K562 (cell line): ENCODE measurements at regions not wholly inside any gene's neighbourhood (a gene's known extent, or its start where the extent isn't known, plus 50 kb on each side); places are given as distances from the start of the nearest gene placed in this dataset.

Experiments
- ATAC-seq: fragments of 200-7000 bp; cut with Tn5 transposase; 3 replicates; pipeline ENCODE4 v1.9.1; 2020; ENCODE audit warnings: moderate library complexity
- BruUV-seq: library from RNA; stranded (reverse); fragments of 400-500 nt; replicated peaks from 2 replicates; lab custom pipeline; 2021; lab: Mats Ljungman, UMichigan
- CTCF ChIA-PET: fragments of 300-600 bp; formaldehyde crosslinking; extraction: SDS; loops from one replicate; lab custom pipeline; 2021; ENCODE audit warnings: low intra/inter-chr PET ratio; lab: Yijun Ruan, JAX
- POLR2A ChIA-PET: fragments of 300-600, 350-650 bp; sonication (Branson Sonifier 250); formaldehyde crosslinking; extraction: SDS; loops from one replicate; lab custom pipeline; 2021; ENCODE audit warnings: antibody characterized with exemption, inconsistent platforms; lab: Yijun Ruan, JAX
- DNase-seq, 4 experiments: peaks; one replicate each; pipeline versions ENCODE4 v3.0.0 to v3.0.0-alpha.2; 2011 to 2018; ENCODE audit warnings: low spot score in 3 of 4, mixed read lengths in 3 of 4; ENCODE audit errors: extremely low read depth in 1 of 4
- FAIRE-seq: peaks from 2 replicates; lab custom pipeline; 2011; peaks lifted over from hg19 to GRCh38; lab: Jason Lieb, UNC
- H2AFZ ChIP-seq: 2 replicates; pipeline ENCODE4 v1.6.0; 2011; ENCODE audit warnings: low read depth, low read length, control low read depth, inconsistent platforms
- H3K27ac ChIP-seq: fragments of 200-600 bp; 3 replicates; pipeline ENCODE4 v1.8.0; 2011; ENCODE audit warnings: low read depth, mild to moderate bottlenecking, control low read depth, inconsistent platforms, low read length, moderate library complexity, mixed read lengths; ENCODE audit errors: extremely low read depth
- H3K27me3 ChIP-seq, 2 experiments: fragments of 300-600 bp in 1 of 2; 2 replicates in 1 of 2; 3 replicates in 1 of 2; pipeline versions ENCODE4 v1.6.0 to v1.8.0; 2011; ENCODE audit warnings: inconsistent platforms in 2 of 2, low read length in 2 of 2, mild to moderate bottlenecking in 1 of 2, mixed read lengths in 1 of 2, moderate library complexity in 1 of 2; ENCODE audit not compliant: control insufficient read depth in 2 of 2, insufficient read depth in 2 of 2
- H3K36me3 ChIP-seq: fragments of 300-600 bp; 3 replicates; pipeline ENCODE4 v1.8.0; 2011; ENCODE audit warnings: mild to moderate bottlenecking, low read length, inconsistent platforms; ENCODE audit not compliant: control insufficient read depth, insufficient read depth
- H3K4me1 ChIP-seq, 2 experiments: fragments of 200-600 bp in 1 of 2; replicated peaks in 1 of 2; 2 replicates in 1 of 2; 3 replicates in 1 of 2; pipeline versions ENCODE4 v1.5.1 to v1.8.0; 2011; ENCODE audit warnings: inconsistent platforms in 2 of 2, low read length in 2 of 2, mild to moderate bottlenecking in 1 of 2, mixed read lengths in 1 of 2, moderate library complexity in 1 of 2; ENCODE audit not compliant: control insufficient read depth in 2 of 2, insufficient read depth in 2 of 2
- H3K4me2 ChIP-seq: 2 replicates; pipeline ENCODE4 v1.6.1; 2011; ENCODE audit warnings: low read length, control low read depth, inconsistent platforms, mixed read lengths; ENCODE audit not compliant: insufficient read depth
- H3K4me3 ChIP-seq: fragments of 200-600 bp; sonication (generic), shearing (Covaris generic); 2 replicates; pipeline ENCODE4 v1.5.1; 2016; ENCODE audit warnings: control low read depth, inconsistent platforms
- H3K79me2 ChIP-seq: fragments of 200-600 bp; 3 replicates; pipeline ENCODE4 v1.8.0; 2011; ENCODE audit warnings: low read length, inconsistent platforms; ENCODE audit not compliant: control insufficient read depth, insufficient read depth
- H3K9ac ChIP-seq, 2 experiments: 2 replicates each; pipeline versions ENCODE4 v1.6.0 to v1.6.1; 2011; ENCODE audit warnings: low read depth in 2 of 2, low read length in 2 of 2, control low read depth in 1 of 2, inconsistent platforms in 1 of 2, mild to moderate bottlenecking in 1 of 2, mixed read lengths in 1 of 2; ENCODE audit not compliant: insufficient read depth in 1 of 2
- H3K9me1 ChIP-seq: one replicate; pipeline ENCODE4 v1.6.0; 2011; ENCODE audit warnings: inconsistent platforms, mild to moderate bottlenecking, low read length, moderate library complexity; ENCODE audit not compliant: control insufficient read depth, insufficient read depth
- H3K9me3 ChIP-seq: replicated peaks from 2 replicates; pipeline ENCODE4 v1.5.1; 2011; ENCODE audit warnings: low read depth, low read length, inconsistent platforms; ENCODE audit not compliant: control insufficient read depth, insufficient read depth
- H4K20me1 ChIP-seq: replicated peaks from 2 replicates; pipeline ENCODE4 v1.6.1; 2011; ENCODE audit warnings: low read length, inconsistent platforms, mixed read lengths; ENCODE audit not compliant: control insufficient read depth, insufficient read depth
- BRD4 ChIP-seq: fragments of 200-600 bp; sonication (generic); IDR thresholded peaks from 2 replicates; pipeline ENCODE4 v1.6.1; 2017; ENCODE audit warnings: inconsistent platforms
- CHD2 ChIP-seq: IDR thresholded peaks from 2 replicates; pipeline ENCODE4 v1.6.1; 2011; ENCODE audit warnings: low read depth, low read length
- ETV1 ChIP-seq: fragments of 450-650 bp; conservative IDR thresholded peaks from 2 replicates; pipeline ENCODE4 v1.6.1; 2016; ENCODE audit warnings: missing genetic modification characterization, control low read depth, low read depth, missing compliant biosample characterization
- FOXJ2 ChIP-seq: fragments of 200-800 bp; sonication (Bioruptor generic); IDR thresholded peaks from 2 replicates; pipeline ENCODE4 v1.6.1; 2016; ENCODE audit warnings: missing genetic modification characterization, missing compliant biosample characterization
- MAFK ChIP-seq: IDR thresholded peaks from 2 replicates; pipeline ENCODE4 v1.6.1; 2011; ENCODE audit warnings: low read length, improper control_type of control experiment
- MYC ChIP-seq, 2 experiments: fragments of 250-450 bp in 1 of 2; sonication (Bioruptor Pico) in 1 of 2; IDR thresholded peaks; 2 replicates each; pipeline versions ENCODE4 v1.5.1 to v1.6.1; 2012 to 2021; ENCODE audit warnings: low read depth in 2 of 2, borderline replicate concordance in 1 of 2, improper control_type of control experiment in 1 of 2, low read length in 1 of 2, mild to moderate bottlenecking in 1 of 2, moderate library complexity in 1 of 2
- NCOA4 ChIP-seq: fragments of 450-650 bp; IDR thresholded peaks from 2 replicates; pipeline ENCODE4 v1.6.1; 2018; ENCODE audit warnings: mild to moderate bottlenecking; ENCODE audit not compliant: partially characterized antibody
- NUFIP1 ChIP-seq: fragments of 450-650 bp; IDR thresholded peaks from 2 replicates; pipeline ENCODE4 v1.6.1; 2018; ENCODE audit not compliant: partially characterized antibody
- PRMT5 ChIP-seq: sonication (generic); formaldehyde crosslinking; IDR thresholded peaks from 2 replicates; pipeline ENCODE4 v1.5.0; 2020; ENCODE audit warnings: missing genetic modification reagents
- SRSF9 ChIP-seq: fragments of 200-400 bp; formaldehyde crosslinking; IDR thresholded peaks from 2 replicates; pipeline ENCODE4 v1.6.1; 2017; ENCODE audit warnings: low read depth, low read length, borderline replicate concordance
- TEAD4 ChIP-seq, 2 experiments: sonication (generic) in 1 of 2; formaldehyde crosslinking in 1 of 2; IDR thresholded peaks; 2 replicates each; pipeline versions ENCODE4 v1.6.1 to v1.8.0; 2012 to 2022; ENCODE audit warnings: borderline replicate concordance in 1 of 2, inconsistent platforms in 1 of 2, low read length in 1 of 2, mild to moderate bottlenecking in 1 of 2, missing genetic modification reagents in 1 of 2
- TRIM24 ChIP-seq, 2 experiments: fragments of 450-650 bp; IDR thresholded peaks; 2 replicates each; pipeline ENCODE4 v1.6.1; 2016
- ZFP30 ChIP-seq: fragments of 250-450 bp; sonication (Bioruptor Pico); IDR thresholded peaks from 2 replicates; pipeline ENCODE4 v1.8.0; 2022; ENCODE audit warnings: moderate library complexity, mild to moderate bottlenecking, inconsistent platforms, borderline replicate concordance
- ZKSCAN3 ChIP-seq: fragments of 250-450 bp; sonication (Bioruptor Pico); IDR thresholded peaks from 2 replicates; pipeline ENCODE4 v1.4.0; 2020
- ZNF165 ChIP-seq: fragments of 250-450 bp; sonication (Bioruptor Pico); IDR thresholded peaks from 2 replicates; pipeline ENCODE4 v1.4.0; 2020; ENCODE audit warnings: borderline replicate concordance
- WGBS: fragments of 100-300 bp; shearing (Covaris generic); methylation state at CpG from one replicate; pipeline ENCODE4 v1.1.6; 2016; ENCODE audit warnings: low coverage, mixed read lengths; ENCODE audit not compliant: insufficient coverage; ENCODE audit errors: missing lambda C conversion rate; 5-methylcytosine and 5-hydroxymethylcytosine counted together
- in situ Hi-C: fragments of 300-500 bp; cut with MboI; formaldehyde crosslinking; loops from 4 replicates; pipeline ENCODE4 v1.15.0; 2018; ENCODE audit warnings: inconsistent platforms, mixed read lengths
- intact Hi-C: fragments of 100-400 bp; cut with micrococcal nuclease; formaldehyde crosslinking; loops from 2 replicates; pipeline ENCODE4 v1.14.2; 2022
- TF ChIP-seq, protein P1 (sequence below): fragments of 450-650 bp; IDR thresholded peaks from 2 replicates; pipeline ENCODE4 v1.6.1; 2016; ENCODE audit warnings: low read depth, mild to moderate bottlenecking, moderate library complexity
- TF ChIP-seq, protein P2 (sequence below): fragments of 450-650 bp; IDR thresholded peaks from 2 replicates; pipeline ENCODE4 v1.6.1; 2016; ENCODE audit warnings: antibody characterized with exemption
- TF ChIP-seq, protein P3 (sequence below): IDR thresholded peaks from 2 replicates; pipeline ENCODE4 v1.6.1; 2014; ENCODE audit warnings: antibody characterized with exemption

DNA sequence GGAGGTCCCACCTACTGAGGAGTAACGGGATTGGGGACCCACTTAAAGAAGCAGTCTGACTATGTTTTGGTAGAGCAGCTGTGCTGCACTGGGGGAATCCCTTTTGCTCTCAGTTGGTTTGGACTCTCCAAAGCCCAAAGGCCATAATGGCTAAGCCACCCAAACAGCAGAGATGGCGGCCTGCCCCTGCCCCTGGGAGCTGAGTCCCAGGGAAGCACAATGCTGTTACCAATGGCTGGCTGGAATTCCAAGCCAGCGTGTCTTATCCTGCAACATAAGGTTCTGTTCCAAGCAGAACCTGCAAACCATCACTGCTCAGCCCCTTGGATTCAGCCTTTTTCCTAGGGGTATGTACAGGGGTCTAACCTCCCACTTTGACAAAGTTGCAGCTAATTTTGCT lies 53.7 kb upstream of the GNAT3 start (continued):
- TF ChIP-seq TEAD4 (IDR thresholded peaks at IDR 0.05; ENCODE audit: low read length) (no peak), TEAD4 (CRISPR knock-in tag; IDR thresholded peaks at IDR 0.05; ENCODE audit: borderline replicate concordance) (no peak), PRMT5 (CRISPR knock-in tag) (no peak), ZNF165 (CRISPR knock-in tag) (no peak), TRIM24 (IDR thresholded peaks at IDR 0.05) (no peak), FOXJ2 (no peak)
- TF ChIP-seq, protein P1, sequence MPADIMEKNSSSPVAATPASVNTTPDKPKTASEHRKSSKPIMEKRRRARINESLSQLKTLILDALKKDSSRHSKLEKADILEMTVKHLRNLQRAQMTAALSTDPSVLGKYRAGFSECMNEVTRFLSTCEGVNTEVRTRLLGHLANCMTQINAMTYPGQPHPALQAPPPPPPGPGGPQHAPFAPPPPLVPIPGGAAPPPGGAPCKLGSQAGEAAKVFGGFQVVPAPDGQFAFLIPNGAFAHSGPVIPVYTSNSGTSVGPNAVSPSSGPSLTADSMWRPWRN: no peak

DNA sequence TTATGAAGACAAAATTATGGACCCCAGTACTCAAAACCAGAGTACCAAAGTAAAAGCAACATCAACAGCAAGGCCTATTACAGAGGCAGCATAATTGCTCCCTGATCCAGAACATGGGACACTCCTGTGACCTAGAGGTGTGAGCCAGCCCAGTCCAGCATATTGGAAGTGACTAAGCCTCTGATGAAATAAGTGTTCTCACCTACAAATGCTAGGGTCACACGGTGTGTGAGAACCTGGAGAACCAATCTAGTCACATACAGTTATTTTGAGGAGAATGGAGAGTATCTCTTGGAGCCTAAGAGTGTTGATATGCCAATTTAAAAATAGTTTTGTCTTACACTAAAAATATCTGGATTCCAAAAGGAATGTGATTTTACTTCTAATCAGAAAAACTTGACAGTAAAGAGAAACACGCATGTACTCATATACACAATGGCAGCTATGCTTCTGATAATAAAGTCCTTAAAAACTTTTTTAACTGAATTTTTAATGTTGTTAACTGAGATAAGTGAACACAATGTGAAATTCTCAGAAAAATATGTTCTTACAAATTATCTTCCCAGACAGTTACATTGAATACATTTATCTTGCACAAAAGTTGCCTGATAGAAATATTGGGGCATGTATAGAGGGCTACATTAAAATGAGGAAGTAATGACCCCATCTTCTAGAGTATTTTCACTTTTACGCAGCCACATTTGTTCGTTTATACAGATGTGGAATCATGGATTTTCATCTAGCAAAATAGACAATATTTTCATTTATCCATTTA lies 56.8 kb upstream of the CD36 start:
- no peaks in the 10 kb centered on the region for H3K9me1 ChIP-seq
- no peak overlapping the region for H3K9ac ChIP-seq
- ChIA-PET CTCF (no interaction called here), POLR2A (no interaction called here)
- H3K36me3 ChIP-seq: no peaks in the 10 kb centered on the region
- no peaks in the 10 kb centered on the region for H3K9me3 ChIP-seq
- H2AFZ ChIP-seq: no peak overlapping the region
- BruUV-seq: no TSS peak
- FAIRE-seq (no peak), DNase-seq (no peak), ATAC-seq (no peak)
- intact Hi-C loops (no loop called here), in situ Hi-C loops (no loop called here)
- H3K4me3 ChIP-seq: no peak overlapping the region
- TF ChIP-seq CHD2 (no peak), MAFK (no peak), BRD4 (no peak), MYC (IDR thresholded peaks at IDR 0.05; ENCODE audit: low read depth, low read length) (no peak), MYC (CRISPR knock-in tag; IDR thresholded peaks at IDR 0.05; ENCODE audit: borderline replicate concordance, low read depth) (no peak), NCOA4 (no peak), ZFP30 (CRISPR knock-in tag) (no peak), SRSF9 (no peak), ETV1 (tag) (no peak), NUFIP1 (no peak), ZKSCAN3 (CRISPR knock-in tag) (no peak)
- TF ChIP-seq, protein P2, sequence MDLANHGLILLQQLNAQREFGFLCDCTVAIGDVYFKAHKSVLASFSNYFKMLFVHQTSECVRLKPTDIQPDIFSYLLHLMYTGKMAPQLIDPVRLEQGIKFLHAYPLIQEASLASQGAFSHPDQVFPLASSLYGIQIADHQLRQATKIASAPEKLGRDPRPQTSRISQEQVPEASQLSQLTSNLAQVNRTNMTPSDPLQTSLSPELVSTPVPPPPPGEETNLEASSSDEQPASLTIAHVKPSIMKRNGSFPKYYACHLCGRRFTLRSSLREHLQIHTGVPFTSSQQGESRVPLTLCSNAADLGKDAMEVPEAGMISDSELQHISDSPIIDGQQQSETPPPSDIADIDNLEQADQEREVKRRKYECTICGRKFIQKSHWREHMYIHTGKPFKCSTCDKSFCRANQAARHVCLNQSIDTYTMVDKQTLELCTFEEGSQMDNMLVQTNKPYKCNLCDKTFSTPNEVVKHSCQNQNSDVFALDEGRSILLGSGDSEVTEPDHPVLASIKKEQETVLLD: no peak
- TF ChIP-seq, protein P3, sequence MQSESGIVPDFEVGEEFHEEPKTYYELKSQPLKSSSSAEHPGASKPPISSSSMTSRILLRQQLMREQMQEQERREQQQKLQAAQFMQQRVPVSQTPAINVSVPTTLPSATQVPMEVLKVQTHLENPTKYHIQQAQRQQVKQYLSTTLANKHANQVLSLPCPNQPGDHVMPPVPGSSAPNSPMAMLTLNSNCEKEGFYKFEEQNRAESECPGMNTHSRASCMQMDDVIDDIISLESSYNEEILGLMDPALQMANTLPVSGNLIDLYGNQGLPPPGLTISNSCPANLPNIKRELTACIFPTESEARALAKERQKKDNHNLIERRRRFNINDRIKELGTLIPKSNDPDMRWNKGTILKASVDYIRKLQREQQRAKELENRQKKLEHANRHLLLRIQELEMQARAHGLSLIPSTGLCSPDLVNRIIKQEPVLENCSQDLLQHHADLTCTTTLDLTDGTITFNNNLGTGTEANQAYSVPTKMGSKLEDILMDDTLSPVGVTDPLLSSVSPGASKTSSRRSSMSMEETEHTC: no peak
- no peaks in the 10 kb centered on the region for H3K4me1 ChIP-seq
- no peak overlapping the region for H3K27ac ChIP-seq
- no peak overlapping the region for H3K4me2 ChIP-seq
- 2% methylated on average over 4 of the region's 4 CpGs for WGBS
- H4K20me1 ChIP-seq: no peaks in the 10 kb centered on the region
- no peaks in the 10 kb centered on the region for H3K27me3 ChIP-seq
- no peaks in the 10 kb centered on the region for H3K79me2 ChIP-seq
